ENCODE measurements at regions not wholly inside any gene's neighbourhood (a gene's known extent, or its start where the extent isn't known, plus 50 kb on each side); places are given as distances from the start of the nearest gene placed in this dataset.

GRCh38 chr6:141990840-141991239 lies 141.9 kb upstream of the GJE1 start:
- TF ChIP-seq CTCF (IDR thresholded peaks at IDR 0.05), result no peak
- TF ChIP-seq ZFX (IDR thresholded peaks at IDR 0.05; ENCODE audit: borderline replicate concordance), result no peak
